Fibroblast of villous mesenchyme (primary cell): ENCODE measurements at regions not wholly inside any gene's neighbourhood (a gene's known extent, or its start where the extent isn't known, plus 50 kb on each side); places are given as distances from the start of the nearest gene placed in this dataset.
"Not testable (repeated sequence)": the region's sequence is repeated elsewhere in the genome, so short reads cannot be mapped to it uniquely, and the experiment has no call there.

ENCODE experiments used
- DNase-seq: peaks from one replicate; pipeline ENCODE4 v3.0.0-alpha.2; 2010; ENCODE audit warnings: low read depth
- H3K4me3 ChIP-seq: 2 replicates; pipeline ENCODE4 v1.5.1; 2011; ENCODE audit warnings: low read depth, mild to moderate bottlenecking, low read length
- TF ChIP-seq, protein P1 (sequence below): IDR thresholded peaks from 2 replicates; pipeline ENCODE4 v1.5.1; 2012; ENCODE audit warnings: low read depth, mild to moderate bottlenecking, low read length; ENCODE audit not compliant: insufficient read depth

DNA sequence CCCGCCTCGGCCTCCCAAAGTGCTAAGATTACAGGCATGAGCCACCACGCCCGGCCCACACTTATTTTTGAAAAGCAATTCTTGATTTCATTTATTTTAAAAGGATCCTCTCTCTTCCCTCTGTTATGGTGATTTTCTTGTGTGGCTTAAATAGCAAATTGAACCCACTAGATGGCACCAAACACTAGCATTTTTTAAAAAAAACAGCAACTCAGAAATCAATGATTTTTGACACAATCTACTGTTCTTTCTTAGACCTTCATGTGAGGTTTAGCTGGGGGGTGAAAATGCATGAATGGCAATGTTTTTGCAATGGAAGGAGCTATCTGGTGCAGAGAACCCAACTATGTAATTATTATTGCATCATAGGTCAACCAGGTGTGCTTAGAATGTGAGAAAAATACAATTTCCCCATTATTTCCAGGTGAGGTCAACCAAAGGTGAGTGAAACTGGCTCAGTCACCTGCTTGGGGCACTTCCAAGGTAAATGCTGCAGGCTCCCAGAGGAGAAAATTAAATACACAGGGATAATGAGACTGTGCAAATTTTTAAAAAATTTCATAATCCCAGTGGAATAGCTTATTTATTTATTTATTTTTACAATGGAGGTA, 226.7 kb upstream of the PRKX start:
- H3K4me3 ChIP-seq: no peak overlapping the region
- TF ChIP-seq, protein P1, sequence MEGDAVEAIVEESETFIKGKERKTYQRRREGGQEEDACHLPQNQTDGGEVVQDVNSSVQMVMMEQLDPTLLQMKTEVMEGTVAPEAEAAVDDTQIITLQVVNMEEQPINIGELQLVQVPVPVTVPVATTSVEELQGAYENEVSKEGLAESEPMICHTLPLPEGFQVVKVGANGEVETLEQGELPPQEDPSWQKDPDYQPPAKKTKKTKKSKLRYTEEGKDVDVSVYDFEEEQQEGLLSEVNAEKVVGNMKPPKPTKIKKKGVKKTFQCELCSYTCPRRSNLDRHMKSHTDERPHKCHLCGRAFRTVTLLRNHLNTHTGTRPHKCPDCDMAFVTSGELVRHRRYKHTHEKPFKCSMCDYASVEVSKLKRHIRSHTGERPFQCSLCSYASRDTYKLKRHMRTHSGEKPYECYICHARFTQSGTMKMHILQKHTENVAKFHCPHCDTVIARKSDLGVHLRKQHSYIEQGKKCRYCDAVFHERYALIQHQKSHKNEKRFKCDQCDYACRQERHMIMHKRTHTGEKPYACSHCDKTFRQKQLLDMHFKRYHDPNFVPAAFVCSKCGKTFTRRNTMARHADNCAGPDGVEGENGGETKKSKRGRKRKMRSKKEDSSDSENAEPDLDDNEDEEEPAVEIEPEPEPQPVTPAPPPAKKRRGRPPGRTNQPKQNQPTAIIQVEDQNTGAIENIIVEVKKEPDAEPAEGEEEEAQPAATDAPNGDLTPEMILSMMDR: peak; percentile 39
- peak; percentile 16 for DNase-seq

DNA sequence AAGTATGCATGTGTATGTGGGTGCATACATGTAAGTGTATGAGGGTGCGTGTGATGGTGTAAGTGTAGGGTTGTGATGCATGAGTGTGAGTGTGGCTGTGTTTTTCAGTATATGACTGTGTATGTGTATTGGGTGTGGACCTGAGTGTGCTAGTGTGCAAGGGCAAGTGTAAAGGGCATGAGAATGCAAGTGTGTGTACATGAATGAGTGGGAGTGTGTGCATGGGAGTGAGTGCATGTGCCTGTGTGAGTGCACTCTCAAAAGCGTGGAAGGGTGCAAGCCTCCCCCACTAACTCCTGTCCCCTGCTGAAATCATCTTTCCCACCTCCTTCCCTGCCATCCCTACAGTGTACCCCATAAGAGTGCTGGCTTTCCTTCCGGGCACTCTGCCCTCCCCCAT, 225.1 kb upstream of the PRKX start:
- TF ChIP-seq, protein P1: no peak
- H3K4me3 ChIP-seq: no peak overlapping the region
- DNase-seq: no peak

DNA sequence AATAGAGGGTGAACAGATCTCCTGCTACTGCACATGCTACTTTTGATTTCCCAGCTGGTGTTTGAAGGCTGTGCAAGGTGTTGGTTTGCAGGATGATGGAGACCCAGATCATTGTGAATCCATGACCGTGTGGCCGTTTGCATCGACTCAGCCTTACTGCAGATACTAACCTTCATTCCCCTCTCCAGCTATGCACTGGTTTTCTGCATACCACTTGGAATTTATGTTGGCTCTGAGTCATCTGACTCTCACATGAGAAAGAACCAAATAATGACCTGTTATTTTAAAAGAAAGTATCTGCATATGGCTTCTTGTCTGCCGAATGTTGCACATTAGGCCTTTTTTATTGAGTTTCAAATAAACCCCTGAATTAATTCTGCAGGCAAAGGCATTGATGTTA, 221.7 kb upstream of the PRKX start:
- H3K4me3 ChIP-seq, DNase-seq: not testable (repeated sequence)

DNA sequence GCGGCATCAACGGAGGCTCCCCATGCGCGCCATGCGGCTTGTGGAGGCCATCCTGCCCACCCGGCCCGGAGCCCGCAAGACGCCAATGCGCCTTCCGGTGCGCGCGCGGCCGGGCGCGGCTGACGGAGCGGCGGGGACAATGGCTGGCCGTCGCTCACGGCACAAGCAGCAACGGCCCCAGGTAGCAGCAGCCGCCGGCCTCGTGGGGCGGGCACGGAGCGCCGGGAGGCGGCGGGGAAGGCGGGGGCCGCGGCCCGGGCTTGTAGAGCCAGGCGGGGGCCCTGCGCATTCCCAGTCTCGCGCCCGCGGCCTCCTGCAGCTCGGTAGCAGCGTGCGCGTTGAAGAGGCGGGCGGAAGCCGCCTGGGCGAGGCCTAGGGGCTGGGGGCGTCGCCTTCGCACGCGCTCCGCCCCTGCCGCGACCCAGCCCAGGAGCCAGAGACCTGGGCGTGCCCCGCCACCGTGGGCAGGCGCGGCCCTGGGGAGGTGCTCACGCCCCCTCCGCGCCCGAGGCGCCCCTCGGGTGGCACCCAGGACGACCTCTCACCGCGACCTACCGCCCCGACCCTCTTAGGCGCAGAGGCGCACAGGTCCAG, 207.1 kb upstream of the PRKX start:
- not testable (repeated sequence) for DNase-seq, H3K4me3 ChIP-seq

DNA sequence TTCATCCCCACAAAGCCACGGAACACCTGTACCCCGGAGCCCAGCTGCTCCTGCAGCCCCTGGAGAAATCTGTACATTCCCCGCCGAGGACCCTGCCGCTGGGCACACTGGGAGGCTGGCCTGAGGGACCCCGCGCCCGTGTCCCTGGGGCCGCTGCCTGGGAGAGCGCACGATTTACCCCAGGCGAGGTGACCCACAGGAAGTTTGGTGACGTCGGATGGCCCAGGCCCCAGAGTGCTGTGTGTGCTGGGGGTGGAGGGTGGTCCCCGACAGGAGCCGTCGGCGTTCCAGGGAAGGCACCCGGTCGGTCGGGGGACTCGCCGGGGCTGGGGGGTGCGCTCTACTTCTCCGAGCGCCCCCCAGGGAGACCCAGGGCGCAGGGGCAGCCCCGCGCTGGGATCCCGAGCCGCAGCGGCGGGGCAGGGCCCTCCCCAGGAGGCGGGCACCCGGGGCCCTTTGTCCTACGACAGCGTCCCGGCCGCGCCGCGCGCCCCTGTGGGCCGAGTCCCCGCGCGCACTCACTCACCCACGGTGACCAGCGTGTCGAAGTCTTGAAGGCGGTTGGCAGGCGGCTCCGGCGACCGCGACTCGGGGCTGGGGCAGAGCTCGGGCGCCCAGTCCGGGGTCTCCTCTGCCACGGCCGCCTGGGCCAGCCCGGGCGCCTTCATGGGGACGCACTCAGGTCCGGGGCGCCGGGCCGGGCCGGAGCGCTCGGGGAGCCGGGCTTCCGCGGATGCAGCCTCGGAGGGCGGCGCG, 206.4 kb upstream of the PRKX start:
- DNase-seq, H3K4me3 ChIP-seq: not testable (repeated sequence)

DNA sequence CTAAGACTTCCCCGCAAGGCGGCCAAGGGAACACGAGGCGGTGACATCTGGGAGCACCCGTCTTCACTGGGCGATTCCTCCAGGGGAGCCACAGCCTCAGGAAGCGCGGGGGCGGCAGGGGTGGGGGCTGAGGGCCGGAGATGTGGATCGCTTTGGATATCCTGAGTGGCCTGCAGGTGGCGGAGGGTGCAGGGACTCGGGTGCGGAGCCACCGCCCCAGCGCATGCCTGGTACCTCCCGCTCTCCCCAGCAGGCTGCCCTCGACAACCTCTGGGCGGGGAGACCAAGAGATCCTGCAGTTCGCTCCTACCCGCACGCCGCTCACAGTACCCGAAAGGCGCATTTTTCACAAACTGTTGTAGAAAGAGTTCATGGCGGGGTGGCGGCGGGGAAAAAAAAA, 201.4 kb upstream of the PRKX start:
- not testable (repeated sequence) for DNase-seq, H3K4me3 ChIP-seq

DNA sequence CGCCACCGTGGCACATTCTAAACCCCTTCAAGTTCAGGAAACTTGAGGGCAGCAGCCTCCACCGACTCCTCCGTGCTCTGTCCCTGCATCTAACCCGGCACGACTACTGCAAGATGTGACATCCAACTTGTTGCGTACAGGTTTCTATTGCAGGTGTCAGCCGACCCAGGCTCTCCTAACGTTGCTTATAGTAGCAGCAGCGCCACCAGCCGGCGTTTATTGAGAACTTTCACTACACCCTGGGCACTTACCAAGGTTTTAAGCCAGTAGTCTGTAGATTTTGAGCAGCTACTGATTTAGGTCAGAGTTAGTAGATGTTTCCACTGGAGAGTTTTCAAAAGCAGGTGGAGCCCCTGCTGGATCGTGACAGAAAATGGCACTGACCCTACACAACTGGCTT, 200.6 kb upstream of the PRKX start:
- H3K4me3 ChIP-seq, DNase-seq: not testable (repeated sequence)

DNA sequence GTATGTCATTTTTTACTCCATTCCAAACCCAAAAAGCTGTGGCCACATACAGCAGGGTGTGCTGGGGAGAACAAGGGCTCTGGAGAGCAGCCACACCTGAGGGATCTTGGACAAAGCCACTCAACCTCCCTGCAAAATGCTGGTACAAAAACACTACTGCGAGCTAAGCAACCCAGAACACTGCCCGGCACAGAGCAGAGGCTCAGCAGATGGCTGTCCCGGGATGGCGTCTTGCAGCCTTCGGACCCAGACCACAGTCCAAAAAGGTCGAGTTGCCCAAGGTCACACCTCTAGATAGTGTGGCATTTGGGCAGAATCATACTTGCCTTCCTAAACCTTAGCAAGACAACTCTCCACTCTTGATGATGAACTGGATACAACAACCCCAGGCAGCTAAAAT, 197.6 kb upstream of the PRKX start:
- not testable (repeated sequence) for DNase-seq, H3K4me3 ChIP-seq

DNA sequence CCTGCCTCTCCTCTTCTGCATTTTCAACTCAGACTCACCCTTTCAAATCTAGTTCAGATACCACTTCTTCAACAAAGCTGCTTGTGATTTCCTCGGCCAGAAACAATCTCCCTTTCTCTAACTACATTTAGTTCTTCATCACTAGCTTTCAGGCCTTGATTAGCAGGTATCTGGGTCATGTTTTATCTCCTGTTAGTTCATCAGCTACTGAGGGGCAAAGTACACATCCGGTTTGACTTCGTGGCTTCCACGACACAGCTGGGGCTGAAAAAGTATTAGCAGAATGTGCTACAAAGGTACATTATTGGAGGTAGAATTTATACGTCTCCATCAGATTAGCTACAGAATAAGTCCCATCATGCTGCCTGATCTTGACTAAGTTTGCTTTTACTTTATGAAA, 197.2 kb upstream of the PRKX start:
- H3K4me3 ChIP-seq, DNase-seq: not testable (repeated sequence)

DNA sequence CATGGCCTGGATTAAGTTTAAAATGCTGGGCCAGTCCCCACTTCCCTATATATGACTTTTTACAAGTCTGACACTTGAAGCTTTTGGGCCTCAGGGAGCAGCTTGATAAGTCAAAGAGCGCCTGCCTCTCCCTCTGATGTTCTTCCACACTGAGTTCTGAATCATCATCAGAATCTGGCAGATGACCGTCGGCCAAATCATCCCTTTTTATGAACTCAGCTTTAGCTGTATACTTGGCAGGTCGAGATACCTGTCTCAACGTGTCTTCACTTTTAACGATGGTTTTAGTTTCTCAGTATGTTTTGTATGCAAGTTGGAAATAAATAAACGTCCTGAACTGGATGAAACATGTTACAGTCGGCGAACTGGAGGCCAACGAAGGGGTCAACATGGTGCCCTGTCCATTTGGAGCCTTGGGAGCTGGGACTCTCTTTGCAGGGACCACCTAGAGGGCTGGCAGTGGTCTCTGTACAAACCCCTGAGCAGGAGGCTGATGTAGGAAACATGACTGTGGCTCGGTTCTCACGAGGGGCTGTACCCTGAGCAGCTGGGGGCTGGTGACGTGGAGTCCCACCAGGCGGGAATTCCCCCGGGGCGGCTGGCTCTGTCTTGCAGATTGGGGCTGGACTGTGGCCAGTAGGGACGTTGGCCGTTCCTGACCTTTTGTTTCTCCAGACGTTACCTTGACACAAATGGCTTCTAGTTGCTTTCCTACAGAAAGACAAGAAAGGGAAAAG, 192.2 kb upstream of the PRKX start:
- not testable (repeated sequence) for DNase-seq, H3K4me3 ChIP-seq

DNA sequence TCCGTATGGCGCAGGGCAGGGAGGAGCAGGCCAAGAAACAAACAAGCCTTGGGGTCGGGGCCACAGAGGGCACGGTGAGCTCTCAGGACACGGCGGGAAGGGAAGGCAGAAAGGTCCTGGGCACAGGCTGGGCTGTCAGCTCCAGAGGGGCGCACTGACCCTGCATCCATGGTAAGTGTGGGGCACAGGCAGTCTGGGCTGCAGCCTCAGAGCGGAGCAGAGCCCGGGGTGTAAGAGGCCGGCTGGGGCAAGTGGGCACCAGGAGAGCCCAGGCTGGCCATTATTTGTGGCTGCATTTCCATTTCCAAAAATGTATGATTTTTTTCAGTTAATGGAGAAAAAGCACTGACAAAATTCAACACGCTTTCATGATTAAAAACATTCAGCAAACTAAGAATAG, 188.8 kb upstream of the PRKX start:
- not testable (repeated sequence) for H3K4me3 ChIP-seq, DNase-seq

DNA sequence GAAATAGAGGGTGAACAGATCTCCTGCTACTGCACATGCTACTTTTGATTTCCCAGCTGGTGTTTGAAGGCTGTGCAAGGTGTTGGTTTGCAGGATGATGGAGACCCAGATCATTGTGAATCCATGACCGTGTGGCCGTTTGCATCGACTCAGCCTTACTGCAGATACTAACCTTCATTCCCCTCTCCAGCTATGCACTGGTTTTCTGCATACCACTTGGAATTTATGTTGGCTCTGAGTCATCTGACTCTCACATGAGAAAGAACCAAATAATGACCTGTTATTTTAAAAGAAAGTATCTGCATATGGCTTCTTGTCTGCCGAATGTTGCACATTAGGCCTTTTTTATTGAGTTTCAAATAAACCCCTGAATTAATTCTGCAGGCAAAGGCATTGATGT, 183.3 kb upstream of the PRKX start:
- not testable (repeated sequence) for DNase-seq, H3K4me3 ChIP-seq

DNA sequence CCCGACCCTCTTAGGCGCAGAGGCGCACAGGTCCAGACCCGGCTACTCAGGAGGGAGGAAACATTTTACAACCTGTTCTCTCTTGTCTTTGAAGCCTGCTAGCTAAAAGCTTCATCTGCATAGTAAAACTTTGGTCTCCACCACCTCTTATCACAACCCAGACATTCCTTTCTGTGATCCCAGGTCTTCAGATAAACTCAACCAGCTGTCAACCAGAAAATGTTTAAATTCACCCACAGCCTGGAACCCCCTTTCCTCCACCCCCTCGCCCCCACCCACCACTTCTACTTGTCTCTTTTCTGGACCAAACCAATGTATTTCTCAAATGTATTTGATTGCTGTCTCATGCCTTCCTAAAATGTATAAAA, 169.1 kb upstream of the PRKX start:
- H3K4me3 ChIP-seq: not testable (repeated sequence)

DNA sequence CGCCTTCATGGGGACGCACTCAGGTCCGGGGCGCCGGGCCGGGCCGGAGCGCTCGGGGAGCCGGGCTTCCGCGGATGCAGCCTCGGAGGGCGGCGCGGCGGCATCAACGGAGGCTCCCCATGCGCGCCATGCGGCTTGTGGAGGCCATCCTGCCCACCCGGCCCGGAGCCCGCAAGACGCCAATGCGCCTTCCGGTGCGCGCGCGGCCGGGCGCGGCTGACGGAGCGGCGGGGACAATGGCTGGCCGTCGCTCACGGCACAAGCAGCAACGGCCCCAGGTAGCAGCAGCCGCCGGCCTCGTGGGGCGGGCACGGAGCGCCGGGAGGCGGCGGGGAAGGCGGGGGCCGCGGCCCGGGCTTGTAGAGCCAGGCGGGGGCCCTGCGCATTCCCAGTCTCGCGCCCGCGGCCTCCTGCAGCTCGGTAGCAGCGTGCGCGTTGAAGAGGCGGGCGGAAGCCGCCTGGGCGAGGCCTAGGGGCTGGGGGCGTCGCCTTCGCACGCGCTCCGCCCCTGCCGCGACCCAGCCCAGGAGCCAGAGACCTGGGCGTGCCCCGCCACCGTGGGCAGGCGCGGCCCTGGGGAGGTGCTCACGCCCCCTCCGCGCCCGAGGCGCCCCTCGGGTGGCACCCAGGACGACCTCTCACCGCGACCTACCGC, 168.6 kb upstream of the PRKX start:
- H3K4me3 ChIP-seq, DNase-seq: not testable (repeated sequence)

More for the DNA sequence above, 169.1 kb upstream of the PRKX start:
- DNase-seq: not testable (repeated sequence)

DNA sequence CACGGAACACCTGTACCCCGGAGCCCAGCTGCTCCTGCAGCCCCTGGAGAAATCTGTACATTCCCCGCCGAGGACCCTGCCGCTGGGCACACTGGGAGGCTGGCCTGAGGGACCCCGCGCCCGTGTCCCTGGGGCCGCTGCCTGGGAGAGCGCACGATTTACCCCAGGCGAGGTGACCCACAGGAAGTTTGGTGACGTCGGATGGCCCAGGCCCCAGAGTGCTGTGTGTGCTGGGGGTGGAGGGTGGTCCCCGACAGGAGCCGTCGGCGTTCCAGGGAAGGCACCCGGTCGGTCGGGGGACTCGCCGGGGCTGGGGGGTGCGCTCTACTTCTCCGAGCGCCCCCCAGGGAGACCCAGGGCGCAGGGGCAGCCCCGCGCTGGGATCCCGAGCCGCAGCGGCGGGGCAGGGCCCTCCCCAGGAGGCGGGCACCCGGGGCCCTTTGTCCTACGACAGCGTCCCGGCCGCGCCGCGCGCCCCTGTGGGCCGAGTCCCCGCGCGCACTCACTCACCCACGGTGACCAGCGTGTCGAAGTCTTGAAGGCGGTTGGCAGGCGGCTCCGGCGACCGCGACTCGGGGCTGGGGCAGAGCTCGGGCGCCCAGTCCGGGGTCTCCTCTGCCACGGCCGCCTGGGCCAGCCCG, 167.9 kb upstream of the PRKX start:
- not testable (repeated sequence) for H3K4me3 ChIP-seq, DNase-seq

DNA sequence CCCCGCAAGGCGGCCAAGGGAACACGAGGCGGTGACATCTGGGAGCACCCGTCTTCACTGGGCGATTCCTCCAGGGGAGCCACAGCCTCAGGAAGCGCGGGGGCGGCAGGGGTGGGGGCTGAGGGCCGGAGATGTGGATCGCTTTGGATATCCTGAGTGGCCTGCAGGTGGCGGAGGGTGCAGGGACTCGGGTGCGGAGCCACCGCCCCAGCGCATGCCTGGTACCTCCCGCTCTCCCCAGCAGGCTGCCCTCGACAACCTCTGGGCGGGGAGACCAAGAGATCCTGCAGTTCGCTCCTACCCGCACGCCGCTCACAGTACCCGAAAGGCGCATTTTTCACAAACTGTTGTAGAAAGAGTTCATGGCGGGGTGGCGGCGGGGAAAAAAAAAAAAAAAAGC, 162.9 kb upstream of the PRKX start:
- not testable (repeated sequence) for DNase-seq, H3K4me3 ChIP-seq
